ENCODE measurements at regions not wholly inside any gene's neighbourhood (a gene's known extent, or its start where the extent isn't known, plus 50 kb on each side); places are given as distances from the start of the nearest gene placed in this dataset.

- no peak for ATAC-seq
- peaks cover 17% of the 10 kb centered on the region for H3K27me3 Mint-ChIP-seq
- no peaks in the 10 kb centered on the region for H3K4me1 Mint-ChIP-seq
- H3K36me3 Mint-ChIP-seq: no peaks in the 10 kb centered on the region
- H3K9me3 Mint-ChIP-seq: no peaks in the 10 kb centered on the region
- no peak overlapping the region for H3K4me3 Mint-ChIP-seq
- no peak overlapping the region for H3K27ac Mint-ChIP-seq
Measured at GRCh38 chr1:218219460-218219859, 65.6 kb upstream of the RRP15 start.

GRCh38 chr1:218224101-218224500 is 61.0 kb upstream of the RRP15 start:
- Mint-ChIP-seq H3K27me3 (peaks cover 7% of the 10 kb centered on the region), H3K27ac (no peak overlapping the region), H3K36me3 (no peaks in the 10 kb centered on the region), H3K9me3 (no peaks in the 10 kb centered on the region), H3K4me1 (no peaks in the 10 kb centered on the region), H3K4me3 (no peak overlapping the region)
- ATAC-seq: no peak

- ATAC-seq: no peak
- Mint-ChIP-seq H3K36me3 (no peaks in the 10 kb centered on the region), H3K4me1 (no peaks in the 10 kb centered on the region), H3K9me3 (no peaks in the 10 kb centered on the region), H3K27me3 (peaks cover 7% of the 10 kb centered on the region), H3K4me3 (no peak overlapping the region), H3K27ac (no peak overlapping the region)
Measured at GRCh38 chr1:218226005-218226404, 59.1 kb upstream of the RRP15 start.
